Loucy (cell line): ENCODE measurements at regions not wholly inside any gene's neighbourhood (a gene's known extent, or its start where the extent isn't known, plus 50 kb on each side); places are given as distances from the start of the nearest gene placed in this dataset.

Experiments used
- EZH2phosphoT487 ChIP-seq: fragments of 200-600 bp; IDR thresholded peaks from 2 replicates; pipeline ENCODE4 v1.6.1; 2018; ENCODE audit warnings: antibody characterized with exemption, mild to moderate bottlenecking, moderate library complexity, borderline replicate concordance
- TF ChIP-seq, protein P1 (sequence below): fragments of 200-600 bp; sonication (generic); conservative IDR thresholded peaks from 2 replicates; pipeline ENCODE4 v1.5.1; 2014; ENCODE audit warnings: mild to moderate bottlenecking, antibody characterized with exemption, low read length

GRCh38 chr16:8080817-8081216 lies 509.5 kb downstream of the TMEM114 start:
- TF ChIP-seq, protein P1, sequence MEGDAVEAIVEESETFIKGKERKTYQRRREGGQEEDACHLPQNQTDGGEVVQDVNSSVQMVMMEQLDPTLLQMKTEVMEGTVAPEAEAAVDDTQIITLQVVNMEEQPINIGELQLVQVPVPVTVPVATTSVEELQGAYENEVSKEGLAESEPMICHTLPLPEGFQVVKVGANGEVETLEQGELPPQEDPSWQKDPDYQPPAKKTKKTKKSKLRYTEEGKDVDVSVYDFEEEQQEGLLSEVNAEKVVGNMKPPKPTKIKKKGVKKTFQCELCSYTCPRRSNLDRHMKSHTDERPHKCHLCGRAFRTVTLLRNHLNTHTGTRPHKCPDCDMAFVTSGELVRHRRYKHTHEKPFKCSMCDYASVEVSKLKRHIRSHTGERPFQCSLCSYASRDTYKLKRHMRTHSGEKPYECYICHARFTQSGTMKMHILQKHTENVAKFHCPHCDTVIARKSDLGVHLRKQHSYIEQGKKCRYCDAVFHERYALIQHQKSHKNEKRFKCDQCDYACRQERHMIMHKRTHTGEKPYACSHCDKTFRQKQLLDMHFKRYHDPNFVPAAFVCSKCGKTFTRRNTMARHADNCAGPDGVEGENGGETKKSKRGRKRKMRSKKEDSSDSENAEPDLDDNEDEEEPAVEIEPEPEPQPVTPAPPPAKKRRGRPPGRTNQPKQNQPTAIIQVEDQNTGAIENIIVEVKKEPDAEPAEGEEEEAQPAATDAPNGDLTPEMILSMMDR: no peak
- TF ChIP-seq EZH2phosphoT487: no peak
